Thyroid gland (tissue), 4 donors: ENCODE measurements at regions not wholly inside any gene's neighbourhood (a gene's known extent, or its start where the extent isn't known, plus 50 kb on each side); places are given as distances from the start of the nearest gene placed in this dataset.

Experiments used
- POLR2A ChIP-seq, 2 donors: fragments of 450-650 bp; IDR thresholded peaks; one replicate each; pipeline ENCODE4 v1.6.1; 2017; ENCODE audit warnings: antibody characterized with exemption in 2 of 2, mild to moderate bottlenecking in 2 of 2, moderate library complexity in 1 of 2
- TF ChIP-seq, protein P1 (sequence below), 6 experiments: fragments of 200-600 bp in 3 of 6; fragments of 450-650 bp in 3 of 6; sonication (generic) in 3 of 6; IDR thresholded peaks; one replicate each; pipeline ENCODE4 v1.5.1; 2016 to 2019; ENCODE audit warnings: antibody characterized with exemption in 6 of 6, mild to moderate bottlenecking in 2 of 6, inconsistent platforms in 1 of 6, moderate library complexity in 1 of 6

DNA sequence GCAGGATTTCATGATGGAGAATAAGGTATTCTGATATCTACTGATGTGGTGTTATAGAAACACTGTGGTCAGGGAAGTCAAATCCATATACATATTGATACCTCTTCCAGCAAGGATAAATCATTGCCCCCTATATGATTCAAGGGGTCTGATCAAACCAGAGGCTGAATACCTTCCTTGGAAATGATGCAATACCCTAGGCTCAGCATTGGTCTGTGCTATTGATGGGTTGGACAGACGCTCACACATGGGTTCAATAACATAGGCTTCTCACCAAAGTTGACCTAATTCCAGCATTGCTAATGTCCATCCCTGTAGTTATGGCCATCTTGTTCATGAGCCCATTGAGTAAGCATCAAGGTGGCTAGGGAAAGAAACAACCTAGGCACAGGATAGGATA, 257.0 kb upstream of the USP24 start:
- TF ChIP-seq, protein P1, sequence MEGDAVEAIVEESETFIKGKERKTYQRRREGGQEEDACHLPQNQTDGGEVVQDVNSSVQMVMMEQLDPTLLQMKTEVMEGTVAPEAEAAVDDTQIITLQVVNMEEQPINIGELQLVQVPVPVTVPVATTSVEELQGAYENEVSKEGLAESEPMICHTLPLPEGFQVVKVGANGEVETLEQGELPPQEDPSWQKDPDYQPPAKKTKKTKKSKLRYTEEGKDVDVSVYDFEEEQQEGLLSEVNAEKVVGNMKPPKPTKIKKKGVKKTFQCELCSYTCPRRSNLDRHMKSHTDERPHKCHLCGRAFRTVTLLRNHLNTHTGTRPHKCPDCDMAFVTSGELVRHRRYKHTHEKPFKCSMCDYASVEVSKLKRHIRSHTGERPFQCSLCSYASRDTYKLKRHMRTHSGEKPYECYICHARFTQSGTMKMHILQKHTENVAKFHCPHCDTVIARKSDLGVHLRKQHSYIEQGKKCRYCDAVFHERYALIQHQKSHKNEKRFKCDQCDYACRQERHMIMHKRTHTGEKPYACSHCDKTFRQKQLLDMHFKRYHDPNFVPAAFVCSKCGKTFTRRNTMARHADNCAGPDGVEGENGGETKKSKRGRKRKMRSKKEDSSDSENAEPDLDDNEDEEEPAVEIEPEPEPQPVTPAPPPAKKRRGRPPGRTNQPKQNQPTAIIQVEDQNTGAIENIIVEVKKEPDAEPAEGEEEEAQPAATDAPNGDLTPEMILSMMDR (IDR thresholded peaks at IDR 0.05) = no peak
- no peak for TF ChIP-seq POLR2A (IDR thresholded peaks at IDR 0.05)
